ENCODE measurements at regions not wholly inside any gene's neighbourhood (a gene's known extent, or its start where the extent isn't known, plus 50 kb on each side); places are given as distances from the start of the nearest gene placed in this dataset.

DNA sequence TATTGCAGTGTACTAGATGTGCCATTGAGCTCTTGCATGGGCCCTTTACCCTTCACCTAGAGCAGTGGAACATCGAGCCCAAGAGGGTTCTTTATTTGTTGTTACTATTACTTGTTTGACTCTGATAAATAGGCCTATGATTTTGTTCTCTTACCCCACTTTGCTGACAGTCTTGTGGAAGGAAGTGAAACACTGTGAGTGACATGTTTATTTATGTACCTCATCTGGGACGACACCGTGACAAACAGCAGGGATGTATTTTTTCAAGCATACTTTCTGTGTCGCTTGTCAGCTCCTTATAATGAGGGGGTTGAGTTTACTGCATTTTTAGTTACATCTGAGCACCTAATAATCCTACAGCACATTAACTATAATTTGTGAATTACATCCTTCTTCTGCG is 1010.3 kb upstream of the TENM4 start:
- TF ChIP-seq, protein P1, sequence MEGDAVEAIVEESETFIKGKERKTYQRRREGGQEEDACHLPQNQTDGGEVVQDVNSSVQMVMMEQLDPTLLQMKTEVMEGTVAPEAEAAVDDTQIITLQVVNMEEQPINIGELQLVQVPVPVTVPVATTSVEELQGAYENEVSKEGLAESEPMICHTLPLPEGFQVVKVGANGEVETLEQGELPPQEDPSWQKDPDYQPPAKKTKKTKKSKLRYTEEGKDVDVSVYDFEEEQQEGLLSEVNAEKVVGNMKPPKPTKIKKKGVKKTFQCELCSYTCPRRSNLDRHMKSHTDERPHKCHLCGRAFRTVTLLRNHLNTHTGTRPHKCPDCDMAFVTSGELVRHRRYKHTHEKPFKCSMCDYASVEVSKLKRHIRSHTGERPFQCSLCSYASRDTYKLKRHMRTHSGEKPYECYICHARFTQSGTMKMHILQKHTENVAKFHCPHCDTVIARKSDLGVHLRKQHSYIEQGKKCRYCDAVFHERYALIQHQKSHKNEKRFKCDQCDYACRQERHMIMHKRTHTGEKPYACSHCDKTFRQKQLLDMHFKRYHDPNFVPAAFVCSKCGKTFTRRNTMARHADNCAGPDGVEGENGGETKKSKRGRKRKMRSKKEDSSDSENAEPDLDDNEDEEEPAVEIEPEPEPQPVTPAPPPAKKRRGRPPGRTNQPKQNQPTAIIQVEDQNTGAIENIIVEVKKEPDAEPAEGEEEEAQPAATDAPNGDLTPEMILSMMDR (IDR thresholded peaks at IDR 0.05), result no peak

DNA sequence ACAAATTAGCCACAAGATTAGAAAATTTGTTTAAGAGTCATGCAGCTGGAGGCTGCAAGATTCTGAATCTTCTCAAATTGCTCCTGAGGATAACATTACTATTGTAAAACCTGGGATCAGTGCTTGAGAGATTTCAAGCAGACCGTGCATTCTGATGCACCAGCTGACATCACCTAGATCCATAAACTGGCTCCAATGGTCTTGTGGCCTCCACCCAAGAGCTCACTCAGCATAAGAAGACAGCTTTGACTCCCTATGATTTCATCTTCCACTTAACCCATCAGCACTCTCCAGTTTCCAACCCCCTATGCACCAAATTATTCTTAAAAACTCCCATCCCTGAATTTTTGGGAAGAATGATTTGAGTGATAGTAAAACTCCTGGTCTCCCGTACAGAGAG is 1007.9 kb upstream of the TENM4 start:
- TF ChIP-seq, protein P1 (IDR thresholded peaks at IDR 0.05), result no peak

DNA sequence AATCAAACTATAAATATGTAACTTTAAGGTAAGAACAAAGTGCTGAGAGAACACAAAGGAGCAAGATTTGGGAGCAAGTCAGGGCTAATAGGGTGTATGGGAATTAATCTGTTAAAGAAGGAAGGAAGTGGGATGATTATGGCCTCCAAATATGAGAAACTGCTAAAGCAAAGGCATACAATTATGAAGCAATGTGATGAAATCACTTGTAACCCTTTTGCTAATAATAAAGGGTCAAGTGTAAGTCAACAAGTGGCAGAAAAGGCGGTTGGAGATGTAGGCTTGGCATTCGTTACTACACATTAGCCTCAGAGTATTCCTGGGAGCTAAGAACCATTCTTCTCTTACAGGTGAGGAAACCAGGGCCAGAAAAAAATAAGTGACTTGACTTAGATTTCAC is 1002.3 kb upstream of the TENM4 start:
- TF ChIP-seq, protein P1 (IDR thresholded peaks at IDR 0.05), result no peak

DNA sequence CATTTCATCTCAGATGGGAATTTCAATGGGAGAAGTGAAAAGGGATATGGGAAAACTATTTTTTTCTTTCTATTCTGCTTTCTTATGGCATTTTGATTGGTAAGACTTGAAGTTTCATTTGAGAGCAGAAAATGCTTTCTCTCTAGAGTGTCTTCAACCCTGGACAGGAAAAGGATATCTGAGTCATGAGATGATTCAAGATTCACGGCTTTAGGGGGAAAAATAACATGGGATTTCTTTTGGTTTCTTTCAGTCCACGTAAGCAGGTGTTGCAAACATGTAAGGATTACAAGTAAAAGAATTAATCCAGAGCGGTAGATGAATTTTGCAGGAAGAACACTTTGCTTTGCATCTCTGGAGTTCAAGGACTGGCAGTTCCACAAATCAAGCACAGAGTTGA is 1001.0 kb upstream of the TENM4 start:
- TF ChIP-seq, protein P1 (IDR thresholded peaks at IDR 0.05), result no peak

DNA sequence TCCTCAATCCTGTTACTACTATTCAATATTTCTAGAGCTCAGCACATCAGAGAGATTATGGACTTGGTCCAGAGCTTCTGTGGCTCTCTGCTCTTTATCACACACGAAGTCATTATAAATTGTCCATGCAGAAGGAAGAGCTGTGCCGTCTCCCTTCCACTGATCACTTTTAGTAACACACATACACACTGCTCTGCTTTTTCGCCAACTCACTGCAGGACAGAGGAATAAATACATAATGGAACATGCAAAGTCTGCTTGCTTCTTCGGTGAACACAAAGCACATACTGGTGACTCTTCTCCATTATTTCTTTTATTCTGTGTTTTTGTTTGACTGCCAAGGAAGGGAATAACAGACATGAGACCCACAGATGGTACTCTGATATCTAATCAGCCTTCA is 1000.0 kb upstream of the TENM4 start:
- TF ChIP-seq, protein P1 (IDR thresholded peaks at IDR 0.05), result no peak

DNA sequence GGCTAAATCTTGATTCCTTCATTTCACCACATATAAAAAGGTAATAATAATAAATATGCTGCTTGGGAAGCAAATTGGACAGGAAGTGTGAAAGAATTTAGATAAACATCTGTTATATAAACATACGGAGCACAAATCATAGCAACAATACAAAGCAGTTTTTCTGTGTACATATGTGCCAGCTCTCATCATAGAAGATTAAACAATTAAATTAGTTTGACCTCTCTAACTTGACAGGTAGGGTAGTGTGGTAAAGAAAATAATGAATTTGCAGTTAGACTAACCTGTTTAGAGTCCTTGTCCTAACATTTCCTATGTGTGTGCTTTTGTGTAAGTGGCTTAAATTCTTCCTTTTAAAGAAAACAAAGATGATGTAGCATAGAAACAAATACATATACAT is 995.7 kb upstream of the TENM4 start:
- TF ChIP-seq, protein P1 (IDR thresholded peaks at IDR 0.05), result no peak

DNA sequence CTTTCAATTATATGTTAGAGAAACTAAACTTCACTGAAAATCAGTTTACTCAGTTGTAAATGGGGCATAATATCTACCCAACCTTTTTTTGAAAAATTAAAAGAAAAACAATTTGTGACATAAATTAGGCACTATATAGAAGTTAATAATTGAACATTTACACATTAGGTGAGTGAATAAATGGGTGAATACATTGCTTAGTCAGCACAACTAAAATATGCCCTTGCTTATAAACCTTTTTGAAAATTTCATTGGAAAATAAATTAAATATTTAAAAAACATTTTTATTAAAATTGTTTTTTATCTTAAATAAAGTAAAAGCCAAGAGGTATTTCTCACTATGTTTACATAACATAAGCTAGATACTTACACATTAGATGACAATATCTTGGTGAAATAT is 994.5 kb upstream of the TENM4 start:
- TF ChIP-seq, protein P1 (IDR thresholded peaks at IDR 0.05), result no peak

DNA sequence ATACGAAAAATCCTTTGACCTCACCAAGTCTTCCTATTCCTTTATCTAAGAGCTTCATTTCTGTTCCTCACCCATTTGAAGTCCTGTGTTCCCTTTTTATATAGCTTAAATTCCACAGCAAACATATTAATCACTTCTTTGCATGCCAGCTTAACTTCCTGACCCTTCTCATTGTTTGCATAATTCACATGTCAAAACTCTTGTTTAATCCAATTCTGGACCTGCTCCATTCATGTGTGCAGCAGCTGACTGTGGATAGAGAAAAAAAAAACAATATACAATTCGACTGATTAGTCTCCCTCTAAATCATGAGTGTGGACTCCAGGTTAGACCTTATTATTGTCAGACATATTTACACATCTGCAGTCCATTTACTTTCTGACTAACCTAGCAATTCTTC is 991.2 kb upstream of the TENM4 start:
- TF ChIP-seq, protein P1 (IDR thresholded peaks at IDR 0.05), result no peak
